ENCODE measurements at regions not wholly inside any gene's neighbourhood (a gene's known extent, or its start where the extent isn't known, plus 50 kb on each side); places are given as distances from the start of the nearest gene placed in this dataset.

DNA sequence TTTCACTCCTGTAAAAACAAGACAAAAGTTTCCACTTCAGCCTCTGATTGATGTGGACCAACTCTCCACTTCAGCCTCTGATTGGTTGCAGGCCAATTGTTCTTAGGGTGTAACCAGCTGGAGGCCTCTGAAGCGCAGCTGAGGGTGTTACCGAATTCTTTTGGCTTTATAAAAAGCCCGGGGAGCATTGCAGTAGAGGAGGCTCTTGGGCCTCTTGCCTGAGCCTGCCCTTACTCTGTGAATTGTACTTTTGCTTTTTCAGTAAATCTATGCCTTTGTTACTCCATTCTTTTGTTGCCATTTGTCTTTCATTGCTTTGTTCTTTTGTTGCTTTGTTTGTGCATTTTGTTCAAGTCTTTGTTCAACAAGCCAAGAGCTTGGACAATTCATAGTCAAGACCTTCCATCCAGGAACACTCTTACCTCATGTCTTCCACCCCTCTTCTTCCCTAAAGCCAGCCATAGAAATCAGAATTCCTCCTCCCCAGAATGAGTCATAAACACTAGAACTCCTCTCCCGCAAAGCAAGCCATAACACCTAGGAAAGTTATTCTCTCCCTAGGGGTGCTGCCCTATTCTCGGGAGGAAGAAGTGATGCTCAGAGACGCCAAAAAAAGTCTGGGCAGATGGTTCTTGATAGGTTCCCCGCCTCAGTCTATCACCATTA lies 53.5 kb upstream of the ARMC3 start:
- TF ChIP-seq, protein P1, sequence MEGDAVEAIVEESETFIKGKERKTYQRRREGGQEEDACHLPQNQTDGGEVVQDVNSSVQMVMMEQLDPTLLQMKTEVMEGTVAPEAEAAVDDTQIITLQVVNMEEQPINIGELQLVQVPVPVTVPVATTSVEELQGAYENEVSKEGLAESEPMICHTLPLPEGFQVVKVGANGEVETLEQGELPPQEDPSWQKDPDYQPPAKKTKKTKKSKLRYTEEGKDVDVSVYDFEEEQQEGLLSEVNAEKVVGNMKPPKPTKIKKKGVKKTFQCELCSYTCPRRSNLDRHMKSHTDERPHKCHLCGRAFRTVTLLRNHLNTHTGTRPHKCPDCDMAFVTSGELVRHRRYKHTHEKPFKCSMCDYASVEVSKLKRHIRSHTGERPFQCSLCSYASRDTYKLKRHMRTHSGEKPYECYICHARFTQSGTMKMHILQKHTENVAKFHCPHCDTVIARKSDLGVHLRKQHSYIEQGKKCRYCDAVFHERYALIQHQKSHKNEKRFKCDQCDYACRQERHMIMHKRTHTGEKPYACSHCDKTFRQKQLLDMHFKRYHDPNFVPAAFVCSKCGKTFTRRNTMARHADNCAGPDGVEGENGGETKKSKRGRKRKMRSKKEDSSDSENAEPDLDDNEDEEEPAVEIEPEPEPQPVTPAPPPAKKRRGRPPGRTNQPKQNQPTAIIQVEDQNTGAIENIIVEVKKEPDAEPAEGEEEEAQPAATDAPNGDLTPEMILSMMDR (IDR thresholded peaks at IDR 0.05), result no peak
- no peak for TF ChIP-seq POLR2A (IDR thresholded peaks at IDR 0.05)
